Liver (tissue), 8 donors: ENCODE measurements at regions not wholly inside any gene's neighbourhood (a gene's known extent, or its start where the extent isn't known, plus 50 kb on each side); places are given as distances from the start of the nearest gene placed in this dataset.

Experiments used
- DNase-seq: peaks from one replicate; pipeline ENCODE4 v3.0.0-alpha.2; 2017; ENCODE audit warnings: low spot score
- H3K27ac ChIP-seq, 2 donors: one replicate each; pipeline ENCODE4 v1.7.0; 2013; ENCODE audit warnings: inconsistent platforms in 2 of 2, low read length in 2 of 2, control low read depth in 1 of 2, low read depth in 1 of 2, mild to moderate bottlenecking in 1 of 2
- H3K27me3 ChIP-seq, 4 donors: one replicate each; pipeline versions ENCODE4 v1.6.1 to v1.7.0; 2013; ENCODE audit warnings: low read length in 3 of 4, inconsistent platforms in 1 of 4, mild to moderate bottlenecking in 1 of 4, moderate library complexity in 1 of 4; ENCODE audit not compliant: control insufficient read depth in 4 of 4, insufficient read depth in 4 of 4
- H3K36me3 ChIP-seq, 4 donors: one replicate each; pipeline versions ENCODE4 v1.6.1 to v1.7.0; 2013; ENCODE audit warnings: low read length in 3 of 4, mild to moderate bottlenecking in 3 of 4, low read depth in 1 of 4, moderate library complexity in 1 of 4; ENCODE audit not compliant: control insufficient read depth in 4 of 4, insufficient read depth in 3 of 4
- H3K4me1 ChIP-seq, 4 donors: one replicate each; pipeline versions ENCODE4 v1.6.1 to v1.7.0; 2013; ENCODE audit warnings: low read length in 3 of 4, mild to moderate bottlenecking in 3 of 4, moderate library complexity in 1 of 4; ENCODE audit not compliant: control insufficient read depth in 4 of 4, insufficient read depth in 4 of 4
- H3K4me3 ChIP-seq, 3 donors: one replicate each; pipeline versions ENCODE4 v1.6.1 to v1.7.0; 2013; ENCODE audit warnings: low read length in 3 of 3, control low read depth in 1 of 3, low read depth in 1 of 3, mild to moderate bottlenecking in 1 of 3
- H3K9ac ChIP-seq, 2 donors: one replicate each; pipeline ENCODE4 v1.7.0; 2013; ENCODE audit warnings: low read length in 2 of 2, mild to moderate bottlenecking in 2 of 2, moderate library complexity in 2 of 2, control low read depth in 1 of 2, low read depth in 1 of 2
- H3K9me3 ChIP-seq, 4 donors: one replicate each; pipeline versions ENCODE4 v1.6.1 to v1.7.0; 2013; ENCODE audit warnings: low read length in 3 of 4; ENCODE audit not compliant: control insufficient read depth in 4 of 4
- CTCF ChIP-seq: fragments of 150-350 bp; IDR thresholded peaks from 2 replicates; pipeline ENCODE4 v1.5.1; 2017; ENCODE audit warnings: improper control_type of control experiment, low read depth, low read length; ENCODE audit not compliant: missing input control
- FOXA1 ChIP-seq: IDR thresholded peaks from 2 replicates; pipeline ENCODE4 v1.6.1; 2016; ENCODE audit warnings: antibody characterized with exemption
- FOXA2 ChIP-seq: IDR thresholded peaks from 2 replicates; pipeline ENCODE4 v1.6.1; 2016; ENCODE audit warnings: antibody characterized with exemption
- GABPA ChIP-seq, 2 donors: IDR thresholded peaks in 1 of 2; conservative IDR thresholded peaks in 1 of 2; 2 replicates each; pipeline ENCODE4 v1.6.1; 2016; ENCODE audit warnings: antibody characterized with exemption in 2 of 2, mild to moderate bottlenecking in 1 of 2, moderate library complexity in 1 of 2
- HNF4A ChIP-seq, 2 donors: conservative IDR thresholded peaks; 2 replicates each; pipeline ENCODE4 v1.6.1; 2016; ENCODE audit warnings: antibody characterized with exemption in 2 of 2, mild to moderate bottlenecking in 2 of 2
- HNF4G ChIP-seq: IDR thresholded peaks from 2 replicates; pipeline ENCODE4 v1.6.1; 2016; ENCODE audit warnings: antibody characterized with exemption
- JUND ChIP-seq, 2 donors: IDR thresholded peaks; 2 replicates each; pipeline ENCODE4 v1.6.1; 2016; ENCODE audit warnings: antibody characterized with exemption in 2 of 2
- MAX ChIP-seq: IDR thresholded peaks from 2 replicates; pipeline ENCODE4 v1.6.1; 2016; ENCODE audit warnings: antibody characterized with exemption
- NR2F2 ChIP-seq: IDR thresholded peaks from 2 replicates; pipeline ENCODE4 v1.6.1; 2016; ENCODE audit warnings: antibody characterized with exemption
- RAD21 ChIP-seq, 2 donors: IDR thresholded peaks; 2 replicates each; pipeline ENCODE4 v1.6.1; 2016; ENCODE audit warnings: antibody characterized with exemption in 2 of 2, mild to moderate bottlenecking in 2 of 2
- REST ChIP-seq: IDR thresholded peaks from 2 replicates; pipeline ENCODE4 v1.6.1; 2016; ENCODE audit warnings: antibody characterized with exemption, mild to moderate bottlenecking
- RXRA ChIP-seq, 2 donors: IDR thresholded peaks; 2 replicates each; pipeline ENCODE4 v1.6.1; 2017 to 2018; ENCODE audit warnings: antibody characterized with exemption in 2 of 2, mild to moderate bottlenecking in 1 of 2
- SP1 ChIP-seq: IDR thresholded peaks from 2 replicates; pipeline ENCODE4 v1.6.1; 2018; ENCODE audit warnings: antibody characterized with exemption, mild to moderate bottlenecking
- TAF1 ChIP-seq: conservative IDR thresholded peaks from 2 replicates; pipeline ENCODE4 v1.6.1; 2016; ENCODE audit warnings: antibody characterized with exemption, mild to moderate bottlenecking
- YY1 ChIP-seq: IDR thresholded peaks from 2 replicates; pipeline ENCODE4 v1.6.1; 2016; ENCODE audit warnings: antibody characterized with exemption, mild to moderate bottlenecking
- ZBTB33 ChIP-seq: IDR thresholded peaks from 2 replicates; pipeline ENCODE4 v1.6.1; 2016; ENCODE audit warnings: antibody characterized with exemption
- WGBS: extraction: QIAGEN DNeasy Blood & Tissue Kit; methylation state at CpG from one replicate; pipeline ENCODE4 v1.1.7; 2013; 5-methylcytosine and 5-hydroxymethylcytosine counted together
- donor health status: healthy.
- donor health status: healthy.
- donor health status: healthy.
- donor health status: healthy.
- donor health status: healthy.

- Histone ChIP-seq H3K27me3 (no peaks in the 10 kb centered on the region), H3K4me3 (no peak overlapping the region), H3K9ac (no peak overlapping the region), H3K4me1 (peaks cover 0 to 3% (median 0%) of the 10 kb centered on the region in 4 donors), H3K9me3 (no peaks in the 10 kb centered on the region), H3K36me3 (no peaks in the 10 kb centered on the region), H3K27ac (no peak overlapping the region)
- no peak for DNase-seq
- TF ChIP-seq HNF4A (conservative IDR thresholded peaks at IDR 0.05) (no peak), HNF4G (no peak), YY1 (no peak), TAF1 (no peak), FOXA1 (no peak)
- 80% methylated on average over 2 of the region's 2 CpGs for WGBS
These were observed 148.4 kb downstream of the AKAP11 start for GRCh38 chr13:42420304-42420703.

- Histone ChIP-seq H3K9ac (no peak overlapping the region), H3K4me1 (no peaks in the 10 kb centered on the region), H3K36me3 (no peaks in the 10 kb centered on the region), H3K4me3 (no peak overlapping the region), H3K9me3 (no peaks in the 10 kb centered on the region), H3K27me3 (no peaks in the 10 kb centered on the region), H3K27ac (no peak overlapping the region)
- DNase-seq = no peak
- TF ChIP-seq FOXA1 = no peak
- no peak for TF ChIP-seq HNF4A (conservative IDR thresholded peaks at IDR 0.05)
- no peak for TF ChIP-seq FOXA2
- no peak for TF ChIP-seq RAD21 (IDR thresholded peaks at IDR 0.05)
- TF ChIP-seq ZBTB33 = no peak
- no peak for TF ChIP-seq CTCF
- TF ChIP-seq HNF4G = no peak
- 89% methylated on average over 2 of the region's 2 CpGs for WGBS
These were observed 150.7 kb downstream of the AKAP11 start for GRCh38 chr13:42422681-42423080.

GRCh38 chr13:42424182-42424581 is 149.8 kb upstream of the TNFSF11 start:
- 93% methylated on average over 2 of the region's 2 CpGs for WGBS
- no peaks in the 10 kb centered on the region for H3K36me3 ChIP-seq
- no peak overlapping the region for H3K27ac ChIP-seq
- TF ChIP-seq YY1 (no peak), HNF4G (no peak), SP1 (no peak), TAF1 (no peak), REST (no peak), MAX (no peak), HNF4A (conservative IDR thresholded peaks at IDR 0.05) (no peak), ZBTB33 (no peak), CTCF (no peak), RAD21 (IDR thresholded peaks at IDR 0.05) (no peak), FOXA1 (no peak), RXRA (IDR thresholded peaks at IDR 0.05) (no peak), JUND (IDR thresholded peaks at IDR 0.05) (no peak), NR2F2 (no peak), GABPA (IDR thresholded peaks at IDR 0.05 in 1 of 2, conservative IDR thresholded peaks at IDR 0.05 in 1 of 2) (no peak)

More at GRCh38 chr13:42424182-42424581, 149.8 kb upstream of the TNFSF11 start:
- no peak overlapping the region for H3K9ac ChIP-seq
- no peak for DNase-seq
- no peaks in the 10 kb centered on the region for H3K9me3 ChIP-seq
- no peaks in the 10 kb centered on the region for H3K27me3 ChIP-seq
- H3K4me3 ChIP-seq = no peak overlapping the region
- no peaks in the 10 kb centered on the region for H3K4me1 ChIP-seq
